Mesodermal cell (in vitro differentiated cells): ENCODE measurements at regions not wholly inside any gene's neighbourhood (a gene's known extent, or its start where the extent isn't known, plus 50 kb on each side); places are given as distances from the start of the nearest gene placed in this dataset.

Source experiments
- H3K27ac ChIP-seq: 2 replicates; pipeline ENCODE4 v1.7.0; 2013; ENCODE audit warnings: mild to moderate bottlenecking, low read depth, low read length, moderate library complexity; ENCODE audit not compliant: severe bottlenecking
- H3K36me3 ChIP-seq: 2 replicates; pipeline ENCODE4 v1.7.1; 2013; ENCODE audit warnings: mild to moderate bottlenecking, low read length, moderate library complexity; ENCODE audit not compliant: control insufficient read depth, insufficient read depth
- H3K4me1 ChIP-seq: one replicate; pipeline ENCODE4 v1.7.1; 2013; ENCODE audit warnings: mild to moderate bottlenecking, low read length; ENCODE audit not compliant: insufficient read depth, control insufficient read depth, poor library complexity, severe bottlenecking
- H3K4me3 ChIP-seq: 2 replicates; pipeline ENCODE4 v1.7.0; 2013; ENCODE audit warnings: low read length, control low read depth, mild to moderate bottlenecking; ENCODE audit not compliant: insufficient read depth, poor library complexity, severe bottlenecking; ENCODE audit errors: extremely low read depth
- H3K9me3 ChIP-seq: 2 replicates; pipeline ENCODE4 v1.7.1; 2013; ENCODE audit warnings: mild to moderate bottlenecking, low read length, moderate library complexity; ENCODE audit not compliant: control insufficient read depth
- WGBS, 2 experiments: methylation state at CpG; one replicate each; pipeline ENCODE4 v1.1.5; 2013; ENCODE audit warnings: missing lambda C conversion rate in 2 of 2; ENCODE audit not compliant: insufficient coverage in 2 of 2; 5-methylcytosine and 5-hydroxymethylcytosine counted together

- no peaks in the 10 kb centered on the region for H3K36me3 ChIP-seq
- H3K4me3 ChIP-seq, result no peak overlapping the region
- peaks cover 9% of the 10 kb centered on the region for H3K4me1 ChIP-seq
- H3K9me3 ChIP-seq, result no peaks in the 10 kb centered on the region
- H3K27ac ChIP-seq, result no peak overlapping the region
- 20% methylated on average over 1 of the region's 1 CpG; no CpG with 5 or more reads in 1 of the 2 experiments for WGBS, 2 experiments
Measured at GRCh38 chr2:51409920-51410319, 378.0 kb upstream of the NRXN1 start.

GRCh38 chr2:51404226-51404625 lies 372.3 kb upstream of the NRXN1 start:
- 100% methylated on average over 3 of the region's 3 CpGs; no CpG with 5 or more reads in 1 of the 2 experiments for WGBS, 2 experiments

GRCh38 chr2:51401546-51401945 lies 369.6 kb upstream of the NRXN1 start:
- Histone ChIP-seq H3K4me1 (no peaks in the 10 kb centered on the region), H3K4me3 (no peak overlapping the region), H3K36me3 (no peaks in the 10 kb centered on the region), H3K27ac (no peak overlapping the region), H3K9me3 (no peaks in the 10 kb centered on the region)
- 73 to 100% methylated on average over 1 to 2 of the region's 5 CpGs for WGBS, 2 experiments

More at GRCh38 chr2:51404226-51404625, 372.3 kb upstream of the NRXN1 start:
- Histone ChIP-seq H3K36me3 (no peaks in the 10 kb centered on the region), H3K9me3 (no peaks in the 10 kb centered on the region), H3K4me1 (no peaks in the 10 kb centered on the region), H3K4me3 (no peak overlapping the region), H3K27ac (no peak overlapping the region)

- H3K27ac ChIP-seq, result no peak overlapping the region
- H3K36me3 ChIP-seq, result no peaks in the 10 kb centered on the region
- no peaks in the 10 kb centered on the region for H3K4me1 ChIP-seq
- H3K4me3 ChIP-seq, result no peak overlapping the region
- H3K9me3 ChIP-seq, result no peaks in the 10 kb centered on the region
Measured at GRCh38 chr2:51387235-51387634, 355.3 kb upstream of the NRXN1 start.

GRCh38 chr2:51379997-51380396 lies 348.1 kb upstream of the NRXN1 start:
- Histone ChIP-seq H3K4me1 (no peaks in the 10 kb centered on the region), H3K9me3 (no peaks in the 10 kb centered on the region), H3K4me3 (no peak overlapping the region), H3K36me3 (no peaks in the 10 kb centered on the region), H3K27ac (no peak overlapping the region)

GRCh38 chr2:51368250-51368649 lies 336.3 kb upstream of the NRXN1 start:
- Histone ChIP-seq H3K9me3 (no peaks in the 10 kb centered on the region), H3K4me1 (no peaks in the 10 kb centered on the region), H3K36me3 (no peaks in the 10 kb centered on the region), H3K4me3 (no peak overlapping the region), H3K27ac (no peak overlapping the region)
- 82 to 100% methylated on average over 1 to 2 of the region's 4 CpGs for WGBS, 2 experiments

GRCh38 chr2:51350100-51350499 lies 318.2 kb upstream of the NRXN1 start:
- WGBS, 2 experiments, result no CpG with 5 or more reads among the region's 1 CpG
- no peaks in the 10 kb centered on the region for H3K36me3 ChIP-seq
- no peak overlapping the region for H3K27ac ChIP-seq
- no peaks in the 10 kb centered on the region for H3K9me3 ChIP-seq
- no peak overlapping the region for H3K4me3 ChIP-seq
- no peaks in the 10 kb centered on the region for H3K4me1 ChIP-seq

- Histone ChIP-seq H3K4me3 (no peak overlapping the region), H3K4me1 (no peaks in the 10 kb centered on the region), H3K9me3 (no peaks in the 10 kb centered on the region), H3K36me3 (no peaks in the 10 kb centered on the region), H3K27ac (no peak overlapping the region)
- WGBS, 2 experiments, result no CpG with 5 or more reads among the region's 2 CpGs
Measured at GRCh38 chr2:51344886-51345285, 313.0 kb upstream of the NRXN1 start.

GRCh38 chr2:51335087-51336058 lies 303.4 kb upstream of the NRXN1 start:
- Histone ChIP-seq H3K4me3 (no peak overlapping the region), H3K9me3 (no peaks in the 10 kb centered on the region), H3K4me1 (no peaks in the 10 kb centered on the region), H3K36me3 (no peaks in the 10 kb centered on the region), H3K27ac (no peak overlapping the region)
- WGBS, 2 experiments, result 72 to 88% methylated on average over 4 to 6 of the region's 7 CpGs

GRCh38 chr2:51329512-51329911 lies 297.6 kb upstream of the NRXN1 start:
- Histone ChIP-seq H3K4me1 (no peaks in the 10 kb centered on the region), H3K9me3 (no peaks in the 10 kb centered on the region), H3K4me3 (no peak overlapping the region), H3K36me3 (no peaks in the 10 kb centered on the region), H3K27ac (no peak overlapping the region)
- no CpG with 5 or more reads among the region's 1 CpG for WGBS, 2 experiments

GRCh38 chr2:51324051-51324450 lies 292.1 kb upstream of the NRXN1 start:
- Histone ChIP-seq H3K36me3 (no peaks in the 10 kb centered on the region), H3K27ac (no peak overlapping the region), H3K4me3 (no peak overlapping the region), H3K4me1 (no peaks in the 10 kb centered on the region), H3K9me3 (peaks cover under 1% of the 10 kb centered on the region)
- WGBS, 2 experiments, result 80% methylated on average over 1 of the region's 4 CpGs; no CpG with 5 or more reads in 1 of the 2 experiments
